ENCODE measurements at regions not wholly inside any gene's neighbourhood (a gene's known extent, or its start where the extent isn't known, plus 50 kb on each side); places are given as distances from the start of the nearest gene placed in this dataset.

DNA sequence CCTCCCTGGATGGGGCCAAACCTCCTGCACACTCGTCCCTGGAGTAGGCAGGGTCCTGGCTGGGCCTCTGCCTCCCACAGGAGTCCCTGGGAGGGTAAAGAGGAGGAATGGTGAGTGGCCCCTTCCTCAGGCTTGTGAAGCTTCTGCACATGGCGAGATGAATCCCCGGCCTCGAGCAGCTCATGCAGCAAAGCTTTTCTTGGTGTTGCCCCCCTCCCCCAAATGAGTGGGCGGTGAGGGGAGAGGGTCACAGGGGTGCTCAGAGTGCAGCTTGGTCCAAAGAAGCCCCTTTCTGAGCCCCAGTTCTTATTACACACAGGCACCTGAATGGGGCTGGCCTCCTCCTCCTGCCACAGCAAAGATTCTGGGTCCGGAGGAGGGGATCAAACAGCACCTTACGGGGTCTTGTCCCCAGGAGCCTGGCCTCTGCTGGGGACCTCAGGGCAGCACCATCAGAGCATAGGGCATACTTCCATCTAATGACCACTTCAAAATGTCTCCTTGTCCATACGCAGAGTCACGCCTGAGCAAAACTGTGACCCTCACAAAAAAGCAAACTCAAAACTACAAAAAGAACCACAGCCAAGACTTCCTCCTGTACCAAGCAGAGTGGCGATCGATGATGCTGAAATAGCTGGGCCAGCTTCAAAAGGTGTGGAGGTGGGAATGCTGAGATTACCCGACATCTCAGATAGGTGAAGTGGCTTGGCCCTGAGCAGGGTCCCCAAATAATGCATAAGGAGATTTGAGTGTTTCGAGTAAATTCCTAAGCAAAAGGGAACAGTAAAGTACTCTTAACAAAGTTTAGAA is 148.4 kb upstream of the TWIST2 start:
- no peaks in the 10 kb centered on the region for H3K9me3 ChIP-seq (ENCODE audit: insufficient read depth, low read length, severe bottlenecking)
- H3K4me1 ChIP-seq (ENCODE audit: insufficient read depth, low read length) = no peaks in the 10 kb centered on the region
- no peak for DNase-seq
- H3K27ac ChIP-seq (ENCODE audit: low read length) = no peak overlapping the region
- no peaks in the 10 kb centered on the region for H3K36me3 ChIP-seq (ENCODE audit: insufficient read depth, low read length)
- no peak for ATAC-seq (ENCODE audit: insufficient read depth, low read depth)
- TF ChIP-seq, protein P1, sequence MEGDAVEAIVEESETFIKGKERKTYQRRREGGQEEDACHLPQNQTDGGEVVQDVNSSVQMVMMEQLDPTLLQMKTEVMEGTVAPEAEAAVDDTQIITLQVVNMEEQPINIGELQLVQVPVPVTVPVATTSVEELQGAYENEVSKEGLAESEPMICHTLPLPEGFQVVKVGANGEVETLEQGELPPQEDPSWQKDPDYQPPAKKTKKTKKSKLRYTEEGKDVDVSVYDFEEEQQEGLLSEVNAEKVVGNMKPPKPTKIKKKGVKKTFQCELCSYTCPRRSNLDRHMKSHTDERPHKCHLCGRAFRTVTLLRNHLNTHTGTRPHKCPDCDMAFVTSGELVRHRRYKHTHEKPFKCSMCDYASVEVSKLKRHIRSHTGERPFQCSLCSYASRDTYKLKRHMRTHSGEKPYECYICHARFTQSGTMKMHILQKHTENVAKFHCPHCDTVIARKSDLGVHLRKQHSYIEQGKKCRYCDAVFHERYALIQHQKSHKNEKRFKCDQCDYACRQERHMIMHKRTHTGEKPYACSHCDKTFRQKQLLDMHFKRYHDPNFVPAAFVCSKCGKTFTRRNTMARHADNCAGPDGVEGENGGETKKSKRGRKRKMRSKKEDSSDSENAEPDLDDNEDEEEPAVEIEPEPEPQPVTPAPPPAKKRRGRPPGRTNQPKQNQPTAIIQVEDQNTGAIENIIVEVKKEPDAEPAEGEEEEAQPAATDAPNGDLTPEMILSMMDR (IDR thresholded peaks at IDR 0.05; ENCODE audit: borderline replicate concordance, extremely low read depth, low read length, poor library complexity, severe bottlenecking) = no peak
- TF ChIP-seq EZH2 (IDR thresholded peaks at IDR 0.05; ENCODE audit: borderline replicate concordance, low read depth, low read length, severe bottlenecking) = no peak
- no peak overlapping the region for H2AFZ ChIP-seq (ENCODE audit: low read depth, low read length)
- H3K27me3 ChIP-seq (ENCODE audit: insufficient read depth, low read length, poor library complexity) = peaks cover 9% of the 10 kb centered on the region
- no peak overlapping the region for H3K9ac ChIP-seq (ENCODE audit: low read depth, low read length)
- H3K4me2 ChIP-seq (ENCODE audit: insufficient read depth, low read length) = no peak overlapping the region
- no peak overlapping the region for H3K4me3 ChIP-seq (ENCODE audit: low read depth in 1 of 2, low read length in 2 of 2)
- H3K79me2 ChIP-seq (ENCODE audit: insufficient read depth, low read length) = no peaks in the 10 kb centered on the region
- no peaks in the 10 kb centered on the region; the same call in 1 of the 2 replicates for H4K20me1 ChIP-seq (ENCODE audit: insufficient read depth, low read length)

DNA sequence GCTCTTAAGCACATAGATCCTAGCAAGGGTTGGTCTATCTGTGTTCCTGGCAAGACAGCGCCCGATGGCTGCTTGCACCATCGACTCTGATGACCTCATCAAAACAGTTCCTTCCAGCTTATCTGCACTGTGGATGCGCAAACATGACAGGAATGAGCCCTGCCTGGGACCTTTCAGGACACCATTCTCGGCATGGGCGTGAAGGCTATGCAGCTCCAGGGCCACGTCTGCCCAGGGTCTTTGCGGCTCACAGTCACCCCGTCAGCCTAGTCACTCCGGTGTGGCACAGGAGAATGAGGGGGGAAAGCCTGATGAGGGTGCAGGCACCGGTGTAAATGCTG is 147.8 kb upstream of the TWIST2 start:
- H3K9ac ChIP-seq (ENCODE audit: low read depth, low read length) = no peak overlapping the region
- no peak overlapping the region for H3K27ac ChIP-seq (ENCODE audit: low read length)
- H3K27me3 ChIP-seq (ENCODE audit: insufficient read depth, low read length, poor library complexity) = peaks cover 7% of the 10 kb centered on the region

DNA sequence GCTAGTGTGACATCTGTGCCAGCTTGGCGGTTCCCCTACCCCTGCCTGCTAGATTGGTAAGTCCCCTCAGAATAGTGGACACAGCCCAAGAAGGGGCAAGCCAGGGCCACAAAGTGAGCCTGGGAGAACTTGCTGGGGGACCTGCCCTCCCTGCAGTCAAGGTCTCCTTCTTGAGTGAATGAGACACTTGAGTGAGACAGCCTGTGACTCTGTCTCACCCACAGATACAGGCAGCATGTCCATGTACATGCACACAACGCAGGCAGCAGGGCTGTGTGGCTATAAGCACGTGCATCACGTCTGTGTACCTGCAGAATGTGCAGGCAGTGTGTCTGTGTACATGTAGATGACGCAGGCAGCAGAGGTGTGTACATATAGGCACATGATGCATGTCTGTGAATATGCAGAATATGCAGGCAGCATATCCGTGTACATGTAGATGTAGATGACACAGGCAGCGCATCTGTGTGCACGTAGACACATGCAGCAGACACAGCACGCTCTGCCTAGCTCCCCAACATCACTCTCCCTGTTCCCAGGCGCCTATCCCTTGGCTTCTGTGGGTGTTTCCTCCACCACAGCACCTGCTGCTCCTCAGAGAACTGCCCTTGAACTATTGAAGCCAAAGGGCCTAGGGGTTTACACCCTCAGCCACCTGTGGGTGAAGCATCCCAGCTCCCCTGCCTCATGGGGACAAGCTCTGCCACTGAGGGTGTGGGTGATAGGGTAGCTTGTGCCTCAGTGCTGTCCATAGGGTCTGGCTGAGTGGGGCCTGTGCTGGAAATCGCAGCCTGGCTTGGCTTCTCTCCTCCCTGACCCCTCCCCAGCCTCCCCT is 147.2 kb upstream of the TWIST2 start:
- Histone ChIP-seq H3K36me3 (ENCODE audit: insufficient read depth, low read length) (no peaks in the 10 kb centered on the region), H3K9ac (ENCODE audit: low read depth, low read length) (no peak overlapping the region), H3K27ac (ENCODE audit: low read length) (no peak overlapping the region), H4K20me1 (ENCODE audit: insufficient read depth, low read length) (no peaks in the 10 kb centered on the region; the same call in 1 of the 2 replicates), H3K27me3 (ENCODE audit: insufficient read depth, low read length, poor library complexity) (peaks cover 4% of the 10 kb centered on the region), H2AFZ (ENCODE audit: low read depth, low read length) (no peak overlapping the region), H3K4me3 (ENCODE audit: low read depth in 1 of 2, low read length in 2 of 2) (no peak overlapping the region), H3K4me1 (ENCODE audit: insufficient read depth, low read length) (no peaks in the 10 kb centered on the region), H3K79me2 (ENCODE audit: insufficient read depth, low read length) (no peaks in the 10 kb centered on the region), H3K4me2 (ENCODE audit: insufficient read depth, low read length) (no peak overlapping the region), H3K9me3 (ENCODE audit: insufficient read depth, low read length, severe bottlenecking) (no peaks in the 10 kb centered on the region)
- TF ChIP-seq, protein P1 (IDR thresholded peaks at IDR 0.05; ENCODE audit: borderline replicate concordance, extremely low read depth, low read length, poor library complexity, severe bottlenecking) = no peak
- no peak for TF ChIP-seq EZH2 (IDR thresholded peaks at IDR 0.05; ENCODE audit: borderline replicate concordance, low read depth, low read length, severe bottlenecking)
- DNase-seq (no peak), ATAC-seq (ENCODE audit: insufficient read depth, low read depth) (0 out of 3 replicates have a peak, but pooled peaks have one; percentile 5)

More for the DNA sequence above, 147.8 kb upstream of the TWIST2 start:
- Histone ChIP-seq H4K20me1 (ENCODE audit: insufficient read depth, low read length) (no peaks in the 10 kb centered on the region; the same call in 1 of the 2 replicates), H2AFZ (ENCODE audit: low read depth, low read length) (no peak overlapping the region), H3K36me3 (ENCODE audit: insufficient read depth, low read length) (no peaks in the 10 kb centered on the region), H3K4me3 (ENCODE audit: low read depth in 1 of 2, low read length in 2 of 2) (no peak overlapping the region), H3K4me1 (ENCODE audit: insufficient read depth, low read length) (no peaks in the 10 kb centered on the region), H3K9me3 (ENCODE audit: insufficient read depth, low read length, severe bottlenecking) (no peaks in the 10 kb centered on the region), H3K4me2 (ENCODE audit: insufficient read depth, low read length) (no peak overlapping the region), H3K79me2 (ENCODE audit: insufficient read depth, low read length) (no peaks in the 10 kb centered on the region)
- ATAC-seq (ENCODE audit: insufficient read depth, low read depth) = no peak
- no peak for DNase-seq
- no peak for TF ChIP-seq EZH2 (IDR thresholded peaks at IDR 0.05; ENCODE audit: borderline replicate concordance, low read depth, low read length, severe bottlenecking)
- TF ChIP-seq, protein P1 (IDR thresholded peaks at IDR 0.05; ENCODE audit: borderline replicate concordance, extremely low read depth, low read length, poor library complexity, severe bottlenecking) = no peak

Data from DND-41 (cell line).